IMR-90 (cell line): ENCODE measurements at regions not wholly inside any gene's neighbourhood (a gene's known extent, or its start where the extent isn't known, plus 50 kb on each side); places are given as distances from the start of the nearest gene placed in this dataset.
A peak's percentile ranks its signal among the peaks of the same experiment; 100 is the strongest.

Experiments used
- ATAC-seq: fragments of 200-7000 bp; cut with Tn5 transposase; 2 replicates; pipeline ENCODE4 v1.9.1; 2020; ENCODE audit warnings: low read depth, mild to moderate bottlenecking, moderate library complexity
- BruUV-seq: library from RNA; stranded (reverse); fragments of 400-500 nt; replicated peaks from 2 replicates; lab custom pipeline; 2021; lab: Mats Ljungman, UMichigan
- CTCF ChIA-PET: fragments of 300-600 bp; formaldehyde crosslinking; extraction: SDS; loops from one replicate; lab custom pipeline; 2021; ENCODE audit warnings: antibody characterized with exemption; lab: Yijun Ruan, JAX
- POLR2A ChIA-PET: fragments of 300-600 bp; sonication (Branson Sonifier 250); formaldehyde crosslinking; loops from one replicate; lab custom pipeline; 2022; ENCODE audit warnings: antibody characterized with exemption; ENCODE audit not compliant: unreplicated experiment; lab: Charles Lee
- DNase-seq: peaks from one replicate; pipeline ENCODE4 v3.0.0; 2013
- H2AFZ ChIP-seq: replicated peaks from 2 replicates; pipeline ENCODE3; 2013; ENCODE audit warnings: low read length, mild to moderate bottlenecking; ENCODE audit not compliant: poor library complexity
- H2AK5ac ChIP-seq: 2 replicates; pipeline ENCODE4 v1.6.1; 2013; ENCODE audit warnings: low read depth, low read length, inconsistent platforms
- H2AK9ac ChIP-seq: replicated peaks from 2 replicates; pipeline ENCODE3; 2013; ENCODE audit warnings: mild to moderate bottlenecking, low read depth, low read length, moderate library complexity; ENCODE audit not compliant: poor library complexity
- H2BK120ac ChIP-seq: 2 replicates; pipeline ENCODE4 v1.6.1; 2013; ENCODE audit warnings: low read depth, low read length, inconsistent platforms
- H2BK15ac ChIP-seq: 3 replicates; pipeline ENCODE4 v1.6.1; 2013; ENCODE audit warnings: low read depth, low read length, inconsistent platforms
- H2BK20ac ChIP-seq: 2 replicates; pipeline ENCODE4 v1.6.1; 2013; ENCODE audit warnings: low read depth, mild to moderate bottlenecking, inconsistent platforms, low read length, moderate library complexity
- H2BK5ac ChIP-seq: 2 replicates; pipeline ENCODE4 v1.6.1; 2013; ENCODE audit warnings: mild to moderate bottlenecking, low read depth, low read length, inconsistent platforms; ENCODE audit not compliant: poor library complexity, severe bottlenecking
- H3K14ac ChIP-seq: replicated peaks from 2 replicates; pipeline ENCODE4 v1.6.1; 2013; ENCODE audit warnings: low read depth, low read length, inconsistent platforms
- H3K18ac ChIP-seq: 2 replicates; pipeline ENCODE4 v1.6.1; 2013; ENCODE audit warnings: low read depth, low read length, control low read depth
- H3K23ac ChIP-seq: 2 replicates; pipeline ENCODE4 v1.6.1; 2013; ENCODE audit warnings: low read depth, low read length, inconsistent platforms
- H3K27ac ChIP-seq: 2 replicates; pipeline ENCODE4 v1.5.1; 2013; ENCODE audit warnings: mild to moderate bottlenecking, control low read depth, low read length; ENCODE audit not compliant: insufficient read depth
- H3K27me3 ChIP-seq: 2 replicates; pipeline ENCODE4 v1.6.1; 2013; ENCODE audit warnings: low read length; ENCODE audit not compliant: control insufficient read depth, insufficient read depth
- H3K36me3 ChIP-seq: 2 replicates; pipeline ENCODE4 v1.6.1; 2013; ENCODE audit warnings: low read length, mixed read lengths; ENCODE audit not compliant: control insufficient read depth, insufficient read depth
- H3K4ac ChIP-seq: 2 replicates; pipeline ENCODE4 v1.6.1; 2013; ENCODE audit warnings: low read depth, low read length, inconsistent platforms
- H3K4me1 ChIP-seq: 2 replicates; pipeline ENCODE4 v1.6.1; 2013; ENCODE audit warnings: low read length, mixed read lengths; ENCODE audit not compliant: control insufficient read depth, insufficient read depth
- H3K4me2 ChIP-seq: 2 replicates; pipeline ENCODE4 v1.6.1; 2013; ENCODE audit warnings: low read depth, mild to moderate bottlenecking, control low read depth, low read length, moderate library complexity
- H3K4me3 ChIP-seq: 2 replicates; pipeline ENCODE4 v1.5.1; 2013; ENCODE audit warnings: low read depth, mild to moderate bottlenecking, control low read depth, low read length, moderate library complexity; ENCODE audit not compliant: insufficient read depth
- H3K56ac ChIP-seq: 2 replicates; pipeline ENCODE4 v1.6.1; 2013; ENCODE audit warnings: low read length, inconsistent platforms; ENCODE audit not compliant: insufficient read depth; ENCODE audit errors: extremely low read depth
- H3K79me1 ChIP-seq, 2 experiments: 2 replicates each; pipeline ENCODE4 v1.6.1; 2013; ENCODE audit warnings: low read length in 2 of 2, inconsistent platforms in 1 of 2, low read depth in 1 of 2
- H3K9ac ChIP-seq: 2 replicates; pipeline ENCODE4 v1.6.1; 2013; ENCODE audit warnings: low read depth, low read length, control low read depth
- H3K9me1 ChIP-seq: 2 replicates; pipeline ENCODE4 v1.6.1; 2013; ENCODE audit warnings: low read length, inconsistent platforms; ENCODE audit not compliant: insufficient read depth
- H3K9me3 ChIP-seq: 2 replicates; pipeline ENCODE4 v1.6.1; 2013; ENCODE audit warnings: low read length; ENCODE audit not compliant: control insufficient read depth, insufficient read depth
- H4K20me1 ChIP-seq: 2 replicates; pipeline ENCODE4 v1.6.1; 2013; ENCODE audit warnings: low read length, inconsistent platforms; ENCODE audit not compliant: insufficient read depth
- H4K5ac ChIP-seq: 2 replicates; pipeline ENCODE4 v1.6.1; 2013; ENCODE audit warnings: mild to moderate bottlenecking, low read depth, low read length, control low read depth
- H4K8ac ChIP-seq, 2 experiments: 2 replicates each; pipeline ENCODE4 v1.6.1; 2013; ENCODE audit warnings: low read depth in 2 of 2, low read length in 2 of 2, control low read depth in 1 of 2, inconsistent platforms in 1 of 2
- H4K91ac ChIP-seq: 2 replicates; pipeline ENCODE4 v1.6.1; 2013; ENCODE audit warnings: low read depth, low read length, inconsistent platforms; ENCODE audit not compliant: insufficient read depth
- CEBPB ChIP-seq: IDR thresholded peaks from 2 replicates; pipeline ENCODE4 v1.6.1; 2012; ENCODE audit warnings: low read depth, low read length, improper control_type of control experiment
- ELK1 ChIP-seq: fragments of 150-350 bp; IDR thresholded peaks from 2 replicates; pipeline ENCODE4 v1.6.1; 2016; ENCODE audit warnings: low read depth, mild to moderate bottlenecking, low read length, moderate library complexity, borderline replicate concordance
- FOS ChIP-seq: fragments of 150-350 bp; IDR thresholded peaks from 2 replicates; pipeline ENCODE4 v1.6.1; 2016; ENCODE audit warnings: low read depth, low read length
- POLR2A ChIP-seq: IDR thresholded peaks from 2 replicates; pipeline ENCODE4 v1.6.1; 2012; ENCODE audit warnings: mild to moderate bottlenecking, low read depth, low read length
- RCOR1 ChIP-seq: IDR thresholded peaks from 2 replicates; pipeline ENCODE4 v1.6.1; 2012; ENCODE audit warnings: mild to moderate bottlenecking, low read length, improper control_type of control experiment; ENCODE audit not compliant: insufficient replicate concordance
- WGBS, 2 experiments: methylation state at CpG; one replicate each; pipeline versions ENCODE4 v1.1.5 to v1.1.7; 2013; ENCODE audit warnings: missing lambda C conversion rate in 2 of 2; ENCODE audit not compliant: insufficient read length in 1 of 2; ENCODE audit errors: extremely low coverage in 2 of 2; 5-methylcytosine and 5-hydroxymethylcytosine counted together
- dilution Hi-C: fragments of 300-500 bp; cut with HindIII; formaldehyde crosslinking; loops from one replicate; pipeline ENCODE4 v1.14.3; 2018; ENCODE audit warnings: low sequenced_read_pairs; ENCODE audit not compliant: unreplicated experiment
- in situ Hi-C: fragments of 300-500 bp; cut with MboI; formaldehyde crosslinking; loops from 3 replicates; pipeline ENCODE4 v1.14.3; 2019; ENCODE audit warnings: low sequenced_read_pairs, inconsistent platforms, mixed read lengths
- intact Hi-C: fragments of 100-400 bp; cut with micrococcal nuclease; formaldehyde crosslinking; loops from 2 replicates; pipeline ENCODE4 v1.10.0; 2022
- TF ChIP-seq, protein P1 (sequence below): conservative IDR thresholded peaks from 2 replicates; pipeline ENCODE4 v1.5.1; 2012; ENCODE audit warnings: mild to moderate bottlenecking, low read depth, low read length, improper control_type of control experiment
- TF ChIP-seq, protein P2 (sequence below): fragments of 150-350 bp; IDR thresholded peaks from 2 replicates; pipeline ENCODE4 v1.6.1; 2017; ENCODE audit warnings: mild to moderate bottlenecking, antibody characterized with exemption, low read length, low read depth

DNA sequence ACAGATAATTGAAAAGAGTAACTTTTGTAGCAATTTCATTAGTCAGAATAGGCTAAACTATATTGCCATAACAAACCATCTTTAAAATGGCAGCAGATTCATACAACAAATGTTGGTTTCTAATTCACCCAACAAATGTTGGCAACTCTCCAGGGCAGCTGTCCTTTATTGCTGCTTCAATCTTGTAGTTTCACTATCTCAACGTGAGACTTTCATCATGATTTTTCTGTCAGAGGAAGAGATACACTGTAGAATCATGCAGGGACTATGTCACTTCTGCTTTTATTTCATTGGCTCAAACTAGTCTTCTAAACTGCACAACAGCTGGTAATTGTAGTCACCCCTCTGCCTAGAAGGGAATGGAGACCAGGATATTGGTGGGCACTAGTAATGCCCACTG, 174.2 kb downstream of the TANC2 start:
- Histone ChIP-seq H3K9me3 (no peaks in the 10 kb centered on the region), H2BK5ac (no peak overlapping the region), H4K5ac (no peak overlapping the region), H3K27me3 (no peaks in the 10 kb centered on the region), H3K4ac (no peak overlapping the region), H4K20me1 (peaks cover 17% of the 10 kb centered on the region), H3K27ac (no peak overlapping the region), H4K8ac (peak overlapping the region in 1 of 2 experiments; percentile 42; a peak in 1 of 4 replicates), H3K4me3 (no peak overlapping the region), H3K56ac (no peak overlapping the region), H3K9ac (no peak overlapping the region), H3K36me3 (no peaks in the 10 kb centered on the region), H2AFZ (no peak overlapping the region), H3K14ac (0 out of 2 replicates have a peak overlapping the region, but pooled peaks have one; percentile 59), H2AK9ac (no peak overlapping the region), H3K18ac (no peak overlapping the region), H2BK20ac (no peak overlapping the region), H3K9me1 (peaks cover 14% of the 10 kb centered on the region), H4K91ac (no peak overlapping the region), H3K4me2 (peak overlapping the region; percentile 55; the same call in 1 of the 2 replicates), H2AK5ac (no peak overlapping the region), H2BK15ac (no peak overlapping the region), H3K79me1 (peaks cover 25 to 36% of the 10 kb centered on the region in 2 experiments), H2BK120ac (no peak overlapping the region), H3K4me1 (peaks cover 4% of the 10 kb centered on the region), H3K23ac (0 out of 2 replicates have a peak overlapping the region, but pooled peaks have one; percentile 45)
- peak; percentile 58 for DNase-seq
- ATAC-seq, result no peak
- intact Hi-C loops, result no loop called here
- in situ Hi-C loops, result no loop called here
- TF ChIP-seq CEBPB (no peak), ELK1 (no peak), RCOR1 (no peak), FOS (no peak), POLR2A (no peak)
- TF ChIP-seq, protein P1, sequence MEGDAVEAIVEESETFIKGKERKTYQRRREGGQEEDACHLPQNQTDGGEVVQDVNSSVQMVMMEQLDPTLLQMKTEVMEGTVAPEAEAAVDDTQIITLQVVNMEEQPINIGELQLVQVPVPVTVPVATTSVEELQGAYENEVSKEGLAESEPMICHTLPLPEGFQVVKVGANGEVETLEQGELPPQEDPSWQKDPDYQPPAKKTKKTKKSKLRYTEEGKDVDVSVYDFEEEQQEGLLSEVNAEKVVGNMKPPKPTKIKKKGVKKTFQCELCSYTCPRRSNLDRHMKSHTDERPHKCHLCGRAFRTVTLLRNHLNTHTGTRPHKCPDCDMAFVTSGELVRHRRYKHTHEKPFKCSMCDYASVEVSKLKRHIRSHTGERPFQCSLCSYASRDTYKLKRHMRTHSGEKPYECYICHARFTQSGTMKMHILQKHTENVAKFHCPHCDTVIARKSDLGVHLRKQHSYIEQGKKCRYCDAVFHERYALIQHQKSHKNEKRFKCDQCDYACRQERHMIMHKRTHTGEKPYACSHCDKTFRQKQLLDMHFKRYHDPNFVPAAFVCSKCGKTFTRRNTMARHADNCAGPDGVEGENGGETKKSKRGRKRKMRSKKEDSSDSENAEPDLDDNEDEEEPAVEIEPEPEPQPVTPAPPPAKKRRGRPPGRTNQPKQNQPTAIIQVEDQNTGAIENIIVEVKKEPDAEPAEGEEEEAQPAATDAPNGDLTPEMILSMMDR, result no peak
- TF ChIP-seq, protein P2, sequence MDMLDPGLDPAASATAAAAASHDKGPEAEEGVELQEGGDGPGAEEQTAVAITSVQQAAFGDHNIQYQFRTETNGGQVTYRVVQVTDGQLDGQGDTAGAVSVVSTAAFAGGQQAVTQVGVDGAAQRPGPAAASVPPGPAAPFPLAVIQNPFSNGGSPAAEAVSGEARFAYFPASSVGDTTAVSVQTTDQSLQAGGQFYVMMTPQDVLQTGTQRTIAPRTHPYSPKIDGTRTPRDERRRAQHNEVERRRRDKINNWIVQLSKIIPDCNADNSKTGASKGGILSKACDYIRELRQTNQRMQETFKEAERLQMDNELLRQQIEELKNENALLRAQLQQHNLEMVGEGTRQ, result no peak
- no TSS peak for BruUV-seq
- ChIA-PET CTCF (no interaction called here), POLR2A (no interaction called here)
- WGBS, 2 experiments, result 40% methylated on average over 1 of the region's 1 CpG; no CpG with 5 or more reads in 1 of the 2 experiments
- dilution Hi-C loops, result no loop called here
